ENCODE measurements at regions not wholly inside any gene's neighbourhood (a gene's known extent, or its start where the extent isn't known, plus 50 kb on each side); places are given as distances from the start of the nearest gene placed in this dataset.

GRCh38 chr4:19677211-19677610, 574.5 kb upstream of the SLIT2 start:
- Histone ChIP-seq H3K27ac (no peak overlapping the region), H3K9me3 (peaks cover 0 to 2% (median 0%) of the 10 kb centered on the region in 4 donors), H3K27me3 (no peaks in the 10 kb centered on the region), H3K36me3 (no peaks in the 10 kb centered on the region), H3K4me3 (no peak overlapping the region), H3K4me1 (peaks cover 0 to 12% (median 9%) of the 10 kb centered on the region in 4 donors)
- TF ChIP-seq CTCF (IDR thresholded peaks at IDR 0.05) (no peak), POLR2AphosphoS5 (IDR thresholded peaks at IDR 0.05) (no peak), EP300 (IDR thresholded peaks at IDR 0.05) (no peak), POLR2A (IDR thresholded peaks at IDR 0.05) (no peak)
- intact Hi-C loops (cut with DNase I) = no loop called here
- DNase-seq = no peak

GRCh38 chr4:19675172-19675811, 576.4 kb upstream of the SLIT2 start:
- 84 to 89% methylated on average over 4 of the region's 4 CpGs for WGBS, 2 donors
- H3K27me3 ChIP-seq = no peaks in the 10 kb centered on the region
- no peaks in the 10 kb centered on the region for H3K36me3 ChIP-seq
- peak overlapping the region in 3 of 4 donors; percentile 5 to 45 (median 15) for H3K27ac ChIP-seq
- TF ChIP-seq CTCF (IDR thresholded peaks at IDR 0.05) (no peak), POLR2A (IDR thresholded peaks at IDR 0.05) (no peak), POLR2AphosphoS5 (IDR thresholded peaks at IDR 0.05) (no peak), EP300 (IDR thresholded peaks at IDR 0.05) (no peak)
- peaks cover 0 to 2% (median 0%) of the 10 kb centered on the region in 4 donors for H3K9me3 ChIP-seq
- DNase-seq = no peak
- intact Hi-C loops (cut with DNase I) = no loop called here
- no peak overlapping the region for H3K4me3 ChIP-seq
- peaks cover 0 to 12% (median 9%) of the 10 kb centered on the region in 4 donors for H3K4me1 ChIP-seq

GRCh38 chr4:19659101-19659500, 592.6 kb upstream of the SLIT2 start:
- intact Hi-C loops (cut with DNase I) = no loop called here
- Histone ChIP-seq H3K4me1 (no peaks in the 10 kb centered on the region), H3K27me3 (no peaks in the 10 kb centered on the region), H3K36me3 (no peaks in the 10 kb centered on the region), H3K4me3 (no peak overlapping the region), H3K27ac (no peak overlapping the region), H3K9me3 (no peaks in the 10 kb centered on the region)
- WGBS, 2 donors = 80 to 87% methylated on average over 5 of the region's 5 CpGs
- no peak for DNase-seq
- TF ChIP-seq POLR2A (IDR thresholded peaks at IDR 0.05) (no peak), POLR2AphosphoS5 (IDR thresholded peaks at IDR 0.05) (no peak), EP300 (IDR thresholded peaks at IDR 0.05) (no peak), CTCF (IDR thresholded peaks at IDR 0.05) (no peak)

- no peak for DNase-seq
- no peak for TF ChIP-seq POLR2A (IDR thresholded peaks at IDR 0.05)
- TF ChIP-seq POLR2AphosphoS5 (IDR thresholded peaks at IDR 0.05) = no peak
- TF ChIP-seq CTCF (IDR thresholded peaks at IDR 0.05) = no peak
- no peak for TF ChIP-seq EP300 (IDR thresholded peaks at IDR 0.05)
- Histone ChIP-seq H3K27me3 (no peaks in the 10 kb centered on the region), H3K9me3 (no peaks in the 10 kb centered on the region), H3K4me3 (no peak overlapping the region), H3K4me1 (no peaks in the 10 kb centered on the region), H3K27ac (no peak overlapping the region), H3K36me3 (no peaks in the 10 kb centered on the region)
- WGBS, 2 donors = 76 to 87% methylated on average over 3 of the region's 3 CpGs
- intact Hi-C loops (cut with DNase I) = no loop called here
These were observed 593.8 kb upstream of the SLIT2 start for GRCh38 chr4:19657856-19658255.

- 82 to 87% methylated on average over 5 of the region's 5 CpGs for WGBS, 2 donors
- no peak overlapping the region for H3K27ac ChIP-seq
- no peak overlapping the region for H3K4me3 ChIP-seq
- TF ChIP-seq POLR2AphosphoS5 (IDR thresholded peaks at IDR 0.05) = no peak
- TF ChIP-seq EP300 (IDR thresholded peaks at IDR 0.05) = no peak
- no peak for TF ChIP-seq POLR2A (IDR thresholded peaks at IDR 0.05)
- TF ChIP-seq CTCF (IDR thresholded peaks at IDR 0.05) = no peak
- no peaks in the 10 kb centered on the region for H3K4me1 ChIP-seq
- no peaks in the 10 kb centered on the region for H3K9me3 ChIP-seq
- no peaks in the 10 kb centered on the region for H3K27me3 ChIP-seq
- intact Hi-C loops (cut with DNase I) = no loop called here
- no peaks in the 10 kb centered on the region for H3K36me3 ChIP-seq
- no peak for DNase-seq
These were observed 596.0 kb upstream of the SLIT2 start for GRCh38 chr4:19655666-19656065.

All from sigmoid colon (tissue), 6 donors.